GM19324 (cell line): ENCODE measurements at regions not wholly inside any gene's neighbourhood (a gene's known extent, or its start where the extent isn't known, plus 50 kb on each side); places are given as distances from the start of the nearest gene placed in this dataset.

ENCODE experiments used
- ATAC-seq: cut with Tn5 transposase; IDR thresholded peaks from one replicate; pipeline ENCODE4 v1.9.1; 2021; ENCODE audit warnings: mild to moderate bottlenecking, moderate library complexity; ENCODE audit not compliant: unreplicated experiment, low FRiP score

- no peak for ATAC-seq
Measured at GRCh38 chr22:49017482-49018329, 810.0 kb downstream of the BRD1 start.

GRCh38 chr22:49016909-49017481 lies 810.7 kb downstream of the BRD1 start:
- no peak for ATAC-seq

GRCh38 chr22:49015993-49016908 lies 811.4 kb downstream of the BRD1 start:
- no peak for ATAC-seq

- ATAC-seq = no peak
Measured at GRCh38 chr22:49015459-49015858, 812.2 kb downstream of the BRD1 start.

- no peak for ATAC-seq
Measured at GRCh38 chr22:49014227-49015201, 813.2 kb downstream of the BRD1 start.

GRCh38 chr22:49013707-49014106 lies 814.0 kb downstream of the BRD1 start:
- ATAC-seq = no peak

GRCh38 chr22:49012712-49013395 lies 814.8 kb downstream of the BRD1 start:
- ATAC-seq = no peak

- ATAC-seq = no peak
Measured at GRCh38 chr22:49011769-49012648, 815.7 kb downstream of the BRD1 start.

GRCh38 chr22:49011379-49011768 lies 816.3 kb downstream of the BRD1 start:
- ATAC-seq = no peak

- no peak for ATAC-seq
Measured at GRCh38 chr22:49010901-49011300, 816.8 kb downstream of the BRD1 start.

GRCh38 chr22:49010070-49010863 lies 817.4 kb downstream of the BRD1 start:
- no peak for ATAC-seq

- ATAC-seq = no peak
Measured at GRCh38 chr22:49009359-49010063, 818.2 kb downstream of the BRD1 start.

- ATAC-seq = no peak
Measured at GRCh38 chr22:49008682-49009235, 818.9 kb downstream of the BRD1 start.

- ATAC-seq = no peak
Measured at GRCh38 chr22:49007013-49007653, 820.5 kb downstream of the BRD1 start.

GRCh38 chr22:49006207-49007012 lies 821.3 kb downstream of the BRD1 start:
- no peak for ATAC-seq
